Nucleus accumbens (tissue), 56 donors: ENCODE measurements at regions not wholly inside any gene's neighbourhood (a gene's known extent, or its start where the extent isn't known, plus 50 kb on each side); places are given as distances from the start of the nearest gene placed in this dataset.

Experiments used
- DNase-seq, 56 donors: peaks; one replicate each; lab custom pipeline; 2025; lab: John Stamatoyannopoulos, UW

DNA sequence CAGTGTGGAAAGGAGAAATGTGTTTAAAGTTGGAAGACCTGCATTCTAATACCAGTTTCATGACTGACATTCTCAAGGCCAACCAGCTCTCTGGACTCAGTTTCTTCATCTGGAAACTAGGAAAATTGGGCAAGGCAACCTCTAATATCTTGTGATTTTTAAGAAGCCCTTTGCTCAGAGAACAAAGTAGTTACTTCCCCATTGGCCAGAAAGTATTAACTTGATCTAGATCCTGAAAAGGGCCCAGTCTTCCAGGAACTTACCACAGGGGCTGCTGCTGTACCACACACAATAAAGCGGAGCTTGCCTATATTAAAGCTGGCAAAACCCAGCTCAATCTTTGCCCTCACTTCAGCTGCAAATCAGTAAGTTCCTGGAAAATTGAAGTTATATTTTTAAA, 155.6 kb upstream of the ADO start:
- no peak for DNase-seq

GRCh38 chr10:62650411-62650810, 154.1 kb upstream of the ADO start:
- no peak for DNase-seq

- no peak for DNase-seq
These were observed 153.2 kb upstream of the ADO start for GRCh38 chr10:62651341-62651740.

GRCh38 chr10:62652114-62652513, 152.4 kb upstream of the ADO start:
- no peak for DNase-seq

GRCh38 chr10:62652564-62652963, 152.0 kb upstream of the ADO start:
- no peak for DNase-seq

GRCh38 chr10:62653254-62653653, 151.3 kb upstream of the ADO start:
- DNase-seq: no peak

GRCh38 chr10:62654966-62655336, 149.6 kb upstream of the ADO start:
- no peak for DNase-seq

DNA sequence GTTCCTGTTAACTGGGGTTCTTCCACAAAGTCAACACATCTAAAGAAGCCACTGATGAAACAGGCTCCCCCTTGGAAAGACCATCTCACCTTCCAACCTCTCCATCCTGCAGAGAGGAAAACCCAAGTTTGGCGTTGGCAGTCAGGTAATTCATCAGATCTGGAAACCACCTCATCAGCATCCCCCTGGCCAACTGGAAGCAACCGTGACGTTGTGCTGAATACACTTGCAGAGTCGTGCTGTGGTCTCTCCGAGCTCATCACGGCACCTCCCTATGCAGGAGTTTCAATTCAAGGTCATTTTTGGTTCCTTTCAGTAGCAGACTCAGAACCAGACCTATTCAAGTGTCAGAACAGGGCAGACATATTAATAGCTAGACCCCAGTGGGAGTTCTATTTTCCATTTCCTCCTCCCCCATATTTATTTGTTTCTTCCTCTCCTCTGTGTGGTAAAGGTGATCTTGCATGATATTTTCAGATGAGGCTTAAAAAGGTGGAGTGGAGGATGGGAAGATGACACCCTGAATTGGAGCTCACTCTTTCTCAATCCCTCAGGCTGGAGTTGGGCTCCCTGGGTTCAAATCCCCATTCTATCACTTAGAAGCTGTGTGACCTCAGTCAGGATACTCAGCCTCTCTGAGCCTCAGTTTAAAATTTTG, 149.1 kb upstream of the ADO start:
- DNase-seq: no peak

- no peak for DNase-seq
These were observed 147.2 kb upstream of the ADO start for GRCh38 chr10:62657244-62657835.

- DNase-seq: peak in 1 of 56 donors; percentile 12
These were observed 146.0 kb upstream of the ADO start for GRCh38 chr10:62658516-62658915.

DNA sequence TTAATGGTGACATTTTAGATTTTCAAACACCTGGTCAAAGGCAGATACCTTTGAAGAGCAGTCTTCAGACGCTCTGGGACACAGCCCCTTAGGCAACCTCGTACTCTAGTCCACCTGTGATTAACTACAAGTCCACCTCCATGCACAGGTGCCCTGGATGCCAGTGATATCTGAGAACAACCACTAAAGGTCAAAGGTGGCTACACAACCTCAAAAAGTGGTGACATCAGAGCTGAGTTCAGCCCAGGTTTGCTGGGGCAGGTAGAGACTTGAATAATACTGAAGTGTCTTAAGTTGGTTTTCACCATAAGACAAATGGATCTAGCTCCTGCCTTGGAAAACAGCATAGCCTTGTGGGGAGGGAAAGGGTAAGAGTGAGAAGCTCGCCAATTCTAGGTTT, 143.4 kb upstream of the ADO start:
- DNase-seq: no peak

GRCh38 chr10:62662486-62662885, 142.0 kb upstream of the ADO start:
- no peak for DNase-seq

- peak in 1 of 56 donors; percentile 7 for DNase-seq
These were observed 138.7 kb upstream of the ADO start for GRCh38 chr10:62665771-62666170.

DNA sequence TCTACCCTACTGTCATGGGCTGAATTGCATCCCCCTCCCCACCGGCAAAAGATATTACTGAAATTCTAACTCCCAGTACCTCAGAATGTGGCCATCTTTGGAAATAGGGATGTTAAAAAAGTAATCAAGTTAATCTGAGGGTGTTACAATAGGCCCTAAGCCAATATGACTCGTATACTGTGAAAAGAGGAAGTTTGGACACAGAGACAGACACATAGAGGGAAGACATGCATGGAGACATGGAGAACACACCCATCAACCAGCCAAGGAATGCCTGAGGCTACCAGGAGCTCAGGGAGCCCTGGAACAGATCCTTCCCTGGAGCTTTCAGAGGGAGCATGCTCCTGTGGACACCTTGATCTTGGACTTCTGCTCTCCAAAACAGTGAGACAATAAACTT, 138.2 kb upstream of the ADO start:
- DNase-seq: no peak

DNA sequence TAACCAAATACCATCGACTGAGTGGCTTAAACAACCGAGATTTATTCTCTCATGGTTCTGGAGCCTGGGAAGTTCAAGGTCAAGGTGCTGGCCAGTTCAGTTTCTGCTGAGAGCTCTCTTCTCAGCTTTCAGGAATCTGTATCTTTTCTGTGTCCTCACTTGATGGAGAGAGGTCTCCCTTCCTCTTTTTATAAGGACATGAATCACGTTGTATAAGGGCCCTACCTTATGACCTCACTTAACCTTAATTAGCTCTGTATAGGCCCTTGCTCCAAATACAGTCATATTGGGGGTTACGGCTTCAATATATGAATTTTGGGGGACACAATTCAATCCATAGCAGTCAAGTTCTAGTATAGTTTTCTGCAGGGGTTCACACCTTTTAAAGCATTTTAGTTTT, 135.2 kb upstream of the ADO start:
- no peak for DNase-seq

GRCh38 chr10:62671104-62671503, 133.4 kb upstream of the ADO start:
- no peak for DNase-seq

GRCh38 chr10:62681211-62681940, 123.1 kb upstream of the ADO start:
- DNase-seq: no peak

- no peak for DNase-seq
These were observed 119.6 kb upstream of the ADO start for GRCh38 chr10:62684911-62685310.

DNA sequence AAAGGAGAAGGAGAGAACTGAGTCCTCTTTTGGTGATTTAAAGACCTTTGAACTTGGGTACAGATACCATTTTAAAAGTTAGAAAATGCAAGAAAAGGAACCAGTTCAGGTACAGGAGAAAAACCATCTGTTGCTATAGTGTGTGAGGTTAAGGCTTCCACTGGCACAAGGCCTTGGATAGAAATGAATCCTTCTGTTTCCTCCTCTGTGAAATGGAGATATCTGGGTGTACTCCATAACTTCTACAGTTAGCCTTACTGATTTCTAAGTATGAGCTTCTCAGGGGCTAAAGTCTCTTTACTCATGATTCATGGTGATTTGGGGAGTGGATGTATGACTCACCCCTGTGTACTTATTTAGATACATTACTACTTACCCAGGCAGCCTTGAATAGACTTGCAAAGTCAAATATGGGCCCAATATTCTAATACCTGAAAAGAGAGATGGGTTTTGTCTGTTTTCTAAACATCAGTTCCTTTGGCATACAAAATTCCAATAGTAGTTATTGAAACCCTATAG, 117.2 kb upstream of the ADO start:
- DNase-seq: no peak

DNA sequence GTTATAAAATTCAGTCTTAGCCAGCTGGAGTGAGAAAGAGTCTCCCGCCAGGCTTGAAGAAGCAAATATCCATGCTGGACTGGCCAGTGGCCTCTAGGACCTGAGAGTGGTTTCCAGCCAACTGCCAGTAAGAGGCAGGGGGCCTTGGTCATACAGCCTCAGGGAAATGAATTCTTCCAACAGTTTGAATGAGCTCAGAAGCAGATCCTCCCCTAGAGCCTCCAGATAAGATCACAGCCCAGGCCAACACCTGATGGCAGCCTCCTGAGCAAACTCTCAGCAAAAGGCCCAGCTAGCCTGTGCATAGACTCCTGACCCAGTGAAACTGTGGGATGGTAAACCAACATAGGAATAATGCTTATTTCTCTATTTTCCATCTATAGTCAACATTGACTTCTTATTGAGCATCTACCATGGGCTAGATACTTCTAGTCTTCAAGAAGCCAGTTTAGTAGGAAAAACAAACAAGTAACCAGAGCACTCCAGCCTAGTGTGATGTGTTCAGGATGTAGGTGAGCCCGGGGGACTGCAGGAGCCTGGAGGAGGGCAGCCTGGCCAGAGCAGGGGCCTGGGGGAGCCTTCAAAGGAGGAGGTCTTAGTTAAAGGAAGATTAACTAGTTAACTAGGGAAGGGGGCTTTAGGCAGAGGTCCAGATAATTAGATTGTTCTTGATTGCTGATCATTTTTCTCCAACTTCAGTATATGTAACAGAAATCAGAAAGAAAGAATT, 115.4 kb upstream of the ADO start:
- no peak for DNase-seq

GRCh38 chr10:62689712-62690111, 114.8 kb upstream of the ADO start:
- DNase-seq: no peak
